Spleen (tissue), 11 donors: ENCODE measurements at regions not wholly inside any gene's neighbourhood (a gene's known extent, or its start where the extent isn't known, plus 50 kb on each side); places are given as distances from the start of the nearest gene placed in this dataset.

Experiments used
- DNase-seq: peaks from one replicate; pipeline ENCODE4 v3.0.0-alpha.2; 2020
- H3K27ac ChIP-seq, 8 donors: fragments of 200-600 bp; sonication (generic) in 7 of 8; 1 replicate in 4 of 8; 2 replicates in 4 of 8; pipeline versions ENCODE4 v1.5.0 to v1.8.0; 2016 to 2021; ENCODE audit warnings: inconsistent platforms in 4 of 8, mild to moderate bottlenecking in 4 of 8, moderate library complexity in 1 of 8
- H3K27me3 ChIP-seq, 7 donors: fragments of 200-600 bp; sonication (generic) in 6 of 7; replicated peaks in 1 of 7; 1 replicate in 4 of 7; 2 replicates in 3 of 7; pipeline versions ENCODE4 v1.5.0 to v1.8.0; 2016 to 2021; ENCODE audit warnings: inconsistent platforms in 3 of 7, mild to moderate bottlenecking in 1 of 7
- H3K36me3 ChIP-seq, 6 donors: fragments of 200-600 bp; sonication (generic) in 5 of 6; 1 replicate in 4 of 6; 2 replicates in 2 of 6; pipeline versions ENCODE4 v1.5.0 to v1.8.0; 2016 to 2021; ENCODE audit warnings: inconsistent platforms in 2 of 6
- H3K4me1 ChIP-seq, 6 donors: fragments of 200-600 bp; sonication (generic) in 5 of 6; 1 replicate in 3 of 6; 2 replicates in 3 of 6; pipeline versions ENCODE4 v1.5.0 to v1.8.0; 2016 to 2021; ENCODE audit warnings: inconsistent platforms in 3 of 6
- H3K4me3 ChIP-seq, 8 donors: fragments of 200-600 bp; sonication (generic) in 7 of 8; 1 replicate in 4 of 8; 2 replicates in 4 of 8; pipeline versions ENCODE4 v1.5.0 to v1.8.0; 2016 to 2021; ENCODE audit warnings: inconsistent platforms in 4 of 8, mild to moderate bottlenecking in 4 of 8, moderate library complexity in 2 of 8
- H3K9me3 ChIP-seq, 8 donors: fragments of 200-600 bp; sonication (generic) in 7 of 8; 1 replicate in 4 of 8; 2 replicates in 4 of 8; pipeline versions ENCODE4 v1.5.0 to v1.8.0; 2016 to 2021; ENCODE audit warnings: inconsistent platforms in 4 of 8
- POLR2A ChIP-seq, 3 donors: fragments of 450-650 bp; IDR thresholded peaks; one replicate each; pipeline ENCODE4 v1.5.1; 2017; ENCODE audit warnings: antibody characterized with exemption in 3 of 3, mild to moderate bottlenecking in 1 of 3
- POLR2AphosphoS5 ChIP-seq, 3 donors: sonication (generic); formaldehyde crosslinking; IDR thresholded peaks; one replicate each; pipeline ENCODE4 v1.5.1; 2017; ENCODE audit warnings: antibody characterized with exemption in 3 of 3
- WGBS, 5 donors: extraction: QIAGEN DNeasy Blood & Tissue Kit in 3 of 5; methylation state at CpG; one replicate each; pipeline versions ENCODE4 v1.1.5 to v1.1.7; 2013 to 2018; 5-methylcytosine and 5-hydroxymethylcytosine counted together
- intact Hi-C: fragments of 100-400 bp; cut with DNase I; formaldehyde crosslinking; loops from one replicate; pipeline ENCODE4 v1.15.0; 2023; ENCODE audit warnings: low total_unique reads
- TF ChIP-seq, protein P1 (sequence below), 11 experiments: fragments of 200-600 bp in 7 of 11; fragments of 450-650 bp in 4 of 11; sonication (generic) in 4 of 11; IDR thresholded peaks in 8 of 11; conservative IDR thresholded peaks in 3 of 11; 1 replicate in 7 of 11; 2 replicates in 4 of 11; pipeline versions ENCODE4 v1.4.0 to v1.8.0; 2016 to 2021; ENCODE audit warnings: antibody characterized with exemption in 11 of 11, inconsistent platforms in 4 of 11, mild to moderate bottlenecking in 1 of 11
- donor health status: healthy with polysubstance abuse.
- donor health status: DM: no; HTN: no; CAD: no; lungs with moderate emphysema.
- donor health status: DM: no; HTN: no; CAD: no.
- donor health status: Bipolar disorder and iron deficiency.
- donor health status: healthy.
- donor health status: DM: no; HTN: no; CAD: no.
- donor health status: DM: yes; HTN: yes; CAD: no.

DNA sequence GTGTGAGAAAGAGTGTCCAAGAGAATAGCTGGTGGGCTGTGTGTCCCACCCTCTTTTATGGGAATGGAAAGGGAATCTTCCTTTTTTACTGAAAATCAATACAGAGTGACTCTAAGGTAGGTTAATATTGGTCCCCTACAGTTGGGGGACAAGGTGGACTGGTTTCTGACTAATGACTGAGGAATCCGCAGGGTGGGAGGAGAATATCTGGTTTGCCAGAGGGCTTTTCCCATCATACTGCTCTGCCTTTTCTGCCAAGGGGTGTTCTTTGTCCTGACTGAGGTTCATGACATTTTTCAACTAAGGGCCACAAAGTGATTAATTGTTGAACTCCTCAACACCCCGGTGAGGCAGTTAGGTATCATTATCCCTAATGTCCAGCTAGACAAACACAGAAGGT lies 261.6 kb downstream of the SPATA18 start:
- no peak overlapping the region for H3K4me3 ChIP-seq

GRCh38 chr4:52317361-52317879 lies 266.3 kb downstream of the SPATA18 start:
- TF ChIP-seq POLR2AphosphoS5 (IDR thresholded peaks at IDR 0.05) (no peak), POLR2A (IDR thresholded peaks at IDR 0.05) (no peak)
- TF ChIP-seq, protein P1, sequence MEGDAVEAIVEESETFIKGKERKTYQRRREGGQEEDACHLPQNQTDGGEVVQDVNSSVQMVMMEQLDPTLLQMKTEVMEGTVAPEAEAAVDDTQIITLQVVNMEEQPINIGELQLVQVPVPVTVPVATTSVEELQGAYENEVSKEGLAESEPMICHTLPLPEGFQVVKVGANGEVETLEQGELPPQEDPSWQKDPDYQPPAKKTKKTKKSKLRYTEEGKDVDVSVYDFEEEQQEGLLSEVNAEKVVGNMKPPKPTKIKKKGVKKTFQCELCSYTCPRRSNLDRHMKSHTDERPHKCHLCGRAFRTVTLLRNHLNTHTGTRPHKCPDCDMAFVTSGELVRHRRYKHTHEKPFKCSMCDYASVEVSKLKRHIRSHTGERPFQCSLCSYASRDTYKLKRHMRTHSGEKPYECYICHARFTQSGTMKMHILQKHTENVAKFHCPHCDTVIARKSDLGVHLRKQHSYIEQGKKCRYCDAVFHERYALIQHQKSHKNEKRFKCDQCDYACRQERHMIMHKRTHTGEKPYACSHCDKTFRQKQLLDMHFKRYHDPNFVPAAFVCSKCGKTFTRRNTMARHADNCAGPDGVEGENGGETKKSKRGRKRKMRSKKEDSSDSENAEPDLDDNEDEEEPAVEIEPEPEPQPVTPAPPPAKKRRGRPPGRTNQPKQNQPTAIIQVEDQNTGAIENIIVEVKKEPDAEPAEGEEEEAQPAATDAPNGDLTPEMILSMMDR (IDR thresholded peaks at IDR 0.05 in 8 of 11, conservative IDR thresholded peaks at IDR 0.05 in 3 of 11): no peak
- no peak for DNase-seq
- no peaks in the 10 kb centered on the region for H3K36me3 ChIP-seq
- intact Hi-C loops: no loop called here
- no peak overlapping the region for H3K27ac ChIP-seq
- peaks cover 0 to 6% (median 0%) of the 10 kb centered on the region in 7 donors for H3K27me3 ChIP-seq
- 43 to 66% (median 52%) methylated on average over 3 of the region's 3 CpGs for WGBS, 5 donors
- peaks cover 0 to 6% (median 0%) of the 10 kb centered on the region in 8 donors for H3K9me3 ChIP-seq
- no peak overlapping the region for H3K4me3 ChIP-seq
- no peaks in the 10 kb centered on the region for H3K4me1 ChIP-seq

More for the DNA sequence above, 261.6 kb downstream of the SPATA18 start:
- DNase-seq: no peak
- Histone ChIP-seq H3K36me3 (no peaks in the 10 kb centered on the region), H3K4me1 (no peaks in the 10 kb centered on the region), H3K27ac (no peak overlapping the region), H3K9me3 (no peaks in the 10 kb centered on the region), H3K27me3 (peaks cover 0 to 8% (median 0%) of the 10 kb centered on the region in 7 donors)
- TF ChIP-seq POLR2AphosphoS5 (IDR thresholded peaks at IDR 0.05) (no peak), POLR2A (IDR thresholded peaks at IDR 0.05) (no peak)
- TF ChIP-seq, protein P1 (IDR thresholded peaks at IDR 0.05 in 8 of 11, conservative IDR thresholded peaks at IDR 0.05 in 3 of 11): no peak
- 58 to 83% (median 73%) methylated on average over 2 of the region's 2 CpGs for WGBS, 5 donors
- intact Hi-C loops: no loop called here

DNA sequence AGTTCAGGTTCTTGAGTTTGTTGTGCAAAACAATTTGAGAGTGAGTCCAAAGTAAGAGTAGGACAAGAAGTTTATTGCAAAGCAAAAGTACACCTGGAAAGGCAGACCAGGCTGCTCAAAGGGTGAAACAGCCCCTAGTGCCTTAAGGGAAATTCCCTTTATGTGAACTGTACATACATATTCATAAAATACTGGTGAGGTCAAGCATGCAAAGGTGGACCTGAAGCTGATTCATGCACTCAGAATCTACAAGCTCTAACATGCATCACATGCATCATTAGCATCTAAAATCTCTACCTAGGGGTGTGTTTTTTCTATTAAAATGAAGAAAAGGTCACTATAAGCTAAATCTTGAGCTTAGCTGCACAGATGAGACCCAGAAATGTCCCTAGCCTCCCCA lies 266.9 kb downstream of the SPATA18 start:
- peaks cover 0 to 6% (median 0%) of the 10 kb centered on the region in 8 donors for H3K9me3 ChIP-seq
- H3K4me1 ChIP-seq: no peaks in the 10 kb centered on the region
- peaks cover 0 to under 1% (median 0%) of the 10 kb centered on the region in 7 donors for H3K27me3 ChIP-seq
- TF ChIP-seq POLR2AphosphoS5 (IDR thresholded peaks at IDR 0.05) (no peak), POLR2A (IDR thresholded peaks at IDR 0.05) (no peak)
- TF ChIP-seq, protein P1 (IDR thresholded peaks at IDR 0.05 in 8 of 11, conservative IDR thresholded peaks at IDR 0.05 in 3 of 11): no peak
- H3K4me3 ChIP-seq: no peak overlapping the region
- no peak for DNase-seq
- intact Hi-C loops: no loop called here
- no peak overlapping the region for H3K27ac ChIP-seq
- no peaks in the 10 kb centered on the region for H3K36me3 ChIP-seq

GRCh38 chr4:52329894-52330293 lies 278.8 kb downstream of the SPATA18 start:
- H3K4me3 ChIP-seq: no peak overlapping the region
- peaks cover 0 to 70% (median 37%) of the 10 kb centered on the region in 8 donors for H3K9me3 ChIP-seq
- no peaks in the 10 kb centered on the region for H3K36me3 ChIP-seq
- TF ChIP-seq POLR2AphosphoS5 (IDR thresholded peaks at IDR 0.05) (no peak), POLR2A (IDR thresholded peaks at IDR 0.05) (no peak)
- TF ChIP-seq, protein P1 (IDR thresholded peaks at IDR 0.05 in 8 of 11, conservative IDR thresholded peaks at IDR 0.05 in 3 of 11): no peak
- DNase-seq: no peak
- H3K27me3 ChIP-seq: no peaks in the 10 kb centered on the region
- no peak overlapping the region for H3K27ac ChIP-seq
- intact Hi-C loops: no loop called here
- no peaks in the 10 kb centered on the region for H3K4me1 ChIP-seq
